ENCODE measurements at regions not wholly inside any gene's neighbourhood (a gene's known extent, or its start where the extent isn't known, plus 50 kb on each side); places are given as distances from the start of the nearest gene placed in this dataset.

DNA sequence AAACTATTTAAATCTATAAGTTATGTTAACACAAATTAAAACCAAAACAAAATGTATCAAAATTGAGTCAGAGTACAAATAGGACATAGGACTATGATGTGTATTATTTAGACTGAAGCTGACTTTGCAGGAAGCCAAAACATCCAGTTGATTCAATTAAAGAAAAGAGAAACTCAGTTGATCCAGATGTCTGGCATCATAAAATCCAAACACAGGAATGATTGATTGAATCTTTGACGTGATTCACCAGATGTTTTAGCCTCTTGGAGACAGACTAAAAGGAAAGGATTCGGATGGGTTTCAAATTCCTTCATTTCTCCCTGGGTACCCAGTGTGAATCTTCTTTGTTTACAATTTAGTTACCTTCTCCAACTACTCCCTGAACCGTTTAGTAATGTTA is 272.9 kb downstream of the IRS1 start:
- peak; percentile 53 to 58 for DNase-seq (ENCODE audit: low read depth in 2 of 2)

GRCh38 chr2:226524381-226524843 is 275.2 kb downstream of the IRS1 start:
- peak; percentile 61 to 63 for DNase-seq (ENCODE audit: low read depth in 2 of 2)

GRCh38 chr2:226520723-226521122 is 278.9 kb downstream of the IRS1 start:
- DNase-seq (ENCODE audit: low read depth in 2 of 2), result no peak

- DNase-seq (ENCODE audit: low read depth in 2 of 2), result peak; percentile 74
Observed at GRCh38 chr2:226515344-226516055, 284.1 kb downstream of the IRS1 start.

DNA sequence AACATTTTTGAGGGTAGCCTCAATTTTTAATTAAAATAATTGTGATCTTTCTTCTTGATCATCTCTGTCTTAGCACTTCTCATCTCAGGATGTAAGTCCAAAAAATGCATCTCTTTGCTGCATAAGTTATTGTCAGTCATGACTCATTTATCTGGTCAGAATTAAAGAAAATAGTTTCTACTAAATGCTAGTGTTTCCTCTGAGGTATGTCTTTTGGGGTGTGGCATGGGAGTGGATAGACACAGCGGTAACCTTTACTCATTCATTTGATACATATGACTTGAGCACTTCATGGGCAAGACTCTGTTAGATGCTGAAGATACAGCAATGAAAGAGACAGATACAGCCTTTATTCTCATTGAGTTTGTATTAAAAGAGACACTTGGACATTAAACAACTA is 284.7 kb downstream of the IRS1 start:
- peak in 1 of 2 experiments; percentile 21 for DNase-seq (ENCODE audit: low read depth in 2 of 2)

- no peak for DNase-seq (ENCODE audit: low read depth in 2 of 2)
Observed at GRCh38 chr2:226511311-226511710, 288.3 kb downstream of the IRS1 start.

DNA sequence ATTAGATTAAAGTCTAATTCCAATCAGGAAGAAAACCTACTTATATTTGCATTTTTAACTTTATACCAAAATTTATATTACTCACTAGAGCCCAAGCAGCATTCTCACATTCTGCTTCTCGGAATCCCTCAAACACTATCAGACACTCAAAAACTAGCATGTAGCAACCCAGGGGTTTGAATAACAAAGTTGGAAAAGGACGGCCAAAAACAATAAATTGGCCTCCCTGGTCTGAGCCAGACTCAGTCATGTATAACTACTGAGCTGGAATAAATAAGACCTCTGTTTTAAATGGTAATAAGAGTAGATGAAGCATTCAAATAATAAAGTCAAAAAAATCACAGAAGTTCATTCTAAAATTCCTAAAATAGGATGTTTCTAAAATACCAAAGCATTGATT is 290.9 kb downstream of the IRS1 start:
- DNase-seq (ENCODE audit: low read depth in 2 of 2), result no peak

- DNase-seq (ENCODE audit: low read depth in 2 of 2), result no peak
Observed at GRCh38 chr2:226508005-226508404, 291.6 kb downstream of the IRS1 start.

DNA sequence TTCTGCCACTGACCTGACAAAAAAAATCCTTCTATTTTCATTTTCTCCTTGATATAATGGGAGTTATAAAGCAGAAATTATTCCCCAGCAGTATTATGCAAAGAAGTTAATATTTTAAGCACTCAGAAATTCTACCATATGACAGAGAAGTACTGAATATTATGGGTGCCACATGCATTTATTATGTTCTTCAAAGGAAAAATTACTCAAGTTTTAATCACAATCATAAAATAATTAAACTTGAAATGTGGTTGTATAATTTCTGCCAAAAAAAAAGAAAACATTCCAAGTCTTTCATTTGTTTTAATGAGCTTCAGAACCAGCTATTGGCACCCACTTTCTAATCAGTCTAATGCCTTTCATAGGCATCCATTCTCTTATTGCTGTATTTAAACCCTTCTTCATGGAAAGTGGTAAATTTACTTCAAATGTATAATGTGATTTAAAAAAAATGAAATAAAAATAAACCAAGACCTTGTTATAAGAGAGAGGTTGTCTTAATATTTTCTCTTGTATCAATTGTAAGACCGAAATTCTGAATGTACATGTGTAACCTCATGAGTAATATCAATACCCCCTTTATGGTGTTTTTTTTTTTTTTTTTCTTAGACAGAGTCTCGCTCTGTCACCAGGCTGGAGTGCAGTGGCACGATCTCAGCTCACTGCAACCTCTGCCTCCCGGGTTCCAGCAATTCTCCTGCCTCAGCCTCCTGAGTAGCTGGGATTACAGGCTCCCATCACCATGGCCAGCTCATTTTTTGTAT is 302.3 kb downstream of the IRS1 start:
- no peak for DNase-seq (ENCODE audit: low read depth in 2 of 2)

DNA sequence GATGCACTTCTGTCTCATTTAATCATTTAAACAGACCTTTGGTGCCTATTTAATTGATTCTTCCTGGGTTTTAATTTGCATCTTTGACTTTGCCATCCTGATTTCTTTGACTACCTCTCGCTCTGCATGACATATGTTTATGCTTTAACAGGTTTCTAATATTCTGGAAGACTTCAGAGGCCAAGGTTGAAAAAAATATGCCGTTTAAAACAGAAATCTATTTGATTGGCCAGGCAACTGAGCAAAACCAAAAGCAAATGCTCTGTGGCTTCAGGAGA is 303.4 kb downstream of the IRS1 start:
- DNase-seq (ENCODE audit: low read depth in 2 of 2), result no peak

DNA sequence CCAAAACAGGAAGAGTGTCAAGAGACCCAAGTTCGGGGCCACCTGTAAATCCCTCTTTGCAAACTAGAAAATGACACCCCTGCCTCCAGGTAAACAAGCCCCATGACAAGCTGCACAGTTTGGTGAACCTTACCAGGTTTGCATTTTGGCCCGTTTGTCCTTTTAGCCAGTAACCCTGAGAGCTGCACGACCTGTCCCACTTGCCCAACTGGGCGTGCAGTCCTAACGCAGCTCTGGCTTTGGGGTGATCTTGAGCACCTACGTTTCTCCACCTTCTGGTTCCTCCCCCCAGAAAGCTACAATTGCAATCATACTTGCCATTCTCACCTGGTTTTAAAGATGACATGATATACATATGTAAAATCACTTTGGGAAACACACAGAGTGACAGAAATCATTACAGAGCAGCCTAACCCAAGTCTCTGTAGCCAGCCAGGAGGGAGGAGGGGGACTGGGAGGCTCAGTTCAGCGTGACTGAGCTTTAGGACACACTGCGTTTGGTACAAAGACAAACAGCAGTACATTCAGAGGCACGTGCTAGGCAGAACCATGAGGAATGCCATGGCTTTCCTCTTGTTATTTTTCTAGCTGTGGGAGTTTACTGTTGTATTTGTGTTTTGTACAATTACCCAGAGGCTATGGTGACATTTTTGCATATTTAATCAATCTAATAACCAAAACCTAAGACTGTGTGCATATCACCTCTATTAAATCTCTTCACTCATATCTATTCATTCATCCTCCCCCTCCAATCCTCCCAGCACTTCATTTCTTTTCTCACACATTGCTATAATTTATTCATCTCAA is 304.0 kb downstream of the IRS1 start:
- DNase-seq (ENCODE audit: low read depth in 2 of 2), result no peak

DNA sequence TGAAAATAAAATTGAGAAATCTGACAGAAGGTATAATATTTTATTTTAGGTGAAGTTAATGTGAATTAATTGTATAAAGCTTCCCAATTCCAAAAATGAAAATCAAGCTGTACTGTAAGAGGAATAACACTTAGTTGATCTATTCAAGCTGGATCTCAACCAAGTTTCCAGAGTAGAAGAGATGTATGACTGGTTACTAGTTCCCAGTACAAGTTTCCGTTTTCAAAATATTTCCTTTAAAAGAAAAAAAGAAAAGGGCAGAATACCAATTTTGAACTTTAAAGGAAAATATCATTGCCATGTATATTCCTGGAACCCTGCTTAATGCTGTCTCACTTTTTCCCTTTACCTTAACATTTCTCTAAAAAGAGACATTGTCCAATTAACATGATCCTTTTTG is 308.5 kb downstream of the IRS1 start:
- DNase-seq (ENCODE audit: low read depth in 2 of 2), result no peak

DNA sequence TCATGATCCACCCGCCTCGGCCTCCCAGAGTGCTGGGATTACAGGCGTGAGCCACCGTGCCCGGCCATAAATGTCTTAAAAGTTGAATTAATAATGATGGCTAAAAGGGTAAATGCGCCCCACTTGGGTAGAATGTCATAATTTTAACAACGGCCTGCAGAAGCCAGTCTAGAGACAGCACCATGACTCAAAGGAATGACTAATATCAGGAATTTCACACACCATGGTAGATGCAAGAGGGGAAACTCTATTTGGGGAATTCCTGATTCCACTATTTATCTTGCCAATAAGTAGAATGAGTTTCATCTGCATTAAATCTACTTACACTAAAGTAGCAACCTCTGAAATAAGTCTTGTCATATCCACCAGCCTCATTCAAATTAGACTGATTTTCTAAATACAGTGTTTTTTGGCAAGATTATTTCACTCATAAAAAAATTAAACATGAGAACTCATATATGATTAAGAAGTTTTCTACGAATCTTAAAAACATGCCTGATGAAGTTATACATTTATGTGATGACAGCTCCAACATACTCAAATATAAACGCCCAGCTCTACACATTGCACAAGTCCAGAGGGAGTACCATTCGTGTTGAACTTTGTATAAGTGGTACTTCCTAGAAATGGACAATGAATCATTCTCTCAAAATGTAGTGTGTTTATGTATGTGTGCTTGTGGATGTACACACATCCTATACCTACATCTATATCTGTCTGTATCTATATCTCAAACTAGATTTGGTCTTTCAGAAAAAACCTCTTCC is 309.7 kb downstream of the IRS1 start:
- peak; percentile 88 to 89 for DNase-seq (ENCODE audit: low read depth in 2 of 2)

- DNase-seq (ENCODE audit: low read depth in 2 of 2), result no peak
Observed at GRCh38 chr2:226488034-226488433, 311.6 kb downstream of the IRS1 start.

GRCh38 chr2:226487573-226487972 is 312.0 kb downstream of the IRS1 start:
- DNase-seq (ENCODE audit: low read depth in 2 of 2), result no peak

DNA sequence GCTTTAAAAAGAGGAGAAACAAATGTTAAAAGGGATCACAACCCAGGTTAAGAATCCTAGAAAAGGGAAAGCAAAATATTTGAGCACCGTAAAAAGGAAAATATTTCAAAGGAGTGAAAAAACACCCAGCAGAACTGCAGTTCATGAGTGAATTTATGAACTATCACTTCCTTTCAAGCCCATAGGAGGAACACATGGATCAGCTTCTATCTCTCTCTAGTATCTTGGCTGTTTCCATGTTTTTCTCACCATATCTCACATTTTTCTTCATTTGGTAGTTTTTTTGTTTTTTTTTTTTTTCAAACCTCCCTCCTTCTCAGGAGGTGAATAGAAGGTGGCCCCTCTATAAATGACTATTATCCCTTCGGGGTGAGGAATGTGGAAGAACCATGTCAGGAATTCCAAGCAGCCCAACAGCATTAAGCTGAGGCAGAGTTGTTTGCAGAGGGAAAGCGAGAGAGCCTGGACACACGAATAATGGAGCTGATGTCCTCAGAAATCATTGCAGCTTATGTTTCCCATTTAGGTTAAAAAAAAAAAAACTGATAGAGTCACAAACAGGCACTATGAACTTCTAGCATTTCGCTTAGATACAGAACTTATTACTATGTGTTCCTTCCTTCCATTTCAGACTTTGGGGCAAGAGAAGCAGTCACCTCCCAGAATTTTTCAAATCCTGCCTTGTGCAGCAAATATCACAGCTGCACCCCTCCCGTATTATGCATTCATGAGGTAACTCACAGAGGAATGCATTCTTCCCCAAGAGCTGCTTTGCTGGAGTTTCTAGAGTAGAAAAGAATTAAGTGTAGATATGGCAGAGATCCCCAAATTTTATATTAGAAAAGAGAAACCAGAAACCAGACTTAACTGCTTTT is 315.6 kb downstream of the IRS1 start:
- peak; percentile 60 for DNase-seq (ENCODE audit: low read depth in 2 of 2)

- no peak for DNase-seq (ENCODE audit: low read depth in 2 of 2)
Observed at GRCh38 chr2:226483143-226483542, 316.5 kb downstream of the IRS1 start.

DNA sequence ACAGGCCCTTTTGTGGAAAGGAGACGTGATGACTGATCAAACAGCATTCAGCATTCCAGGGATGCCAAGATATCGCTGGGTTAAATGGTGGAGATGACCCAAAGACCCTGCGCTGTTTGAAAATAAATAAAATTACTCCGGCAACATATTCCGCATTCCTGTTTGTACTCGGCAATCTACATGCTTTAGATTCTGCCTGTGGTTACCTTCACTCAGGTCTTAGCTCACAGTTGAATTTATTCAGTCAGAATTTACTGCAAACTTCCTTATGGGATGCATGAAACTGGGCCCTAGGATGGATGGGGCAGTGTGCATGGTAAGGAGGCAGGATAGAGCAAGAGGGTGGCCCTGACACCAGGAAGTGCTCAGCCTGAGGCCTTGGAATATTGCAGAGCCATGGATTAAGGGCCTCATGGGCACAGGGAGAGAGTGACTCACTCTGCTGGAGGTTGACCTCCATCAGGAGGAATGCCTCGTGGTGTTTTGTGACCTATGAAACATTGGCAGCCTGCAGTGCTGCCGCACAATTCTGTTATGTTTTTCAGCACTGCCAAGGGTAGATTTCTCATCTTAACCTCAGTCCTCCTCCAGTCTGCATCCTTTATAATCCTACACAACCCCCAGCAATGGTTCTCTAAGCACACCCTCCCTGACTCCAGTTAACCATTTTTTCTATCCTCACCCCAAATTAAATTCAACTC is 321.4 kb downstream of the IRS1 start:
- DNase-seq (ENCODE audit: low read depth in 2 of 2), result peak; percentile 42 to 56

DNA sequence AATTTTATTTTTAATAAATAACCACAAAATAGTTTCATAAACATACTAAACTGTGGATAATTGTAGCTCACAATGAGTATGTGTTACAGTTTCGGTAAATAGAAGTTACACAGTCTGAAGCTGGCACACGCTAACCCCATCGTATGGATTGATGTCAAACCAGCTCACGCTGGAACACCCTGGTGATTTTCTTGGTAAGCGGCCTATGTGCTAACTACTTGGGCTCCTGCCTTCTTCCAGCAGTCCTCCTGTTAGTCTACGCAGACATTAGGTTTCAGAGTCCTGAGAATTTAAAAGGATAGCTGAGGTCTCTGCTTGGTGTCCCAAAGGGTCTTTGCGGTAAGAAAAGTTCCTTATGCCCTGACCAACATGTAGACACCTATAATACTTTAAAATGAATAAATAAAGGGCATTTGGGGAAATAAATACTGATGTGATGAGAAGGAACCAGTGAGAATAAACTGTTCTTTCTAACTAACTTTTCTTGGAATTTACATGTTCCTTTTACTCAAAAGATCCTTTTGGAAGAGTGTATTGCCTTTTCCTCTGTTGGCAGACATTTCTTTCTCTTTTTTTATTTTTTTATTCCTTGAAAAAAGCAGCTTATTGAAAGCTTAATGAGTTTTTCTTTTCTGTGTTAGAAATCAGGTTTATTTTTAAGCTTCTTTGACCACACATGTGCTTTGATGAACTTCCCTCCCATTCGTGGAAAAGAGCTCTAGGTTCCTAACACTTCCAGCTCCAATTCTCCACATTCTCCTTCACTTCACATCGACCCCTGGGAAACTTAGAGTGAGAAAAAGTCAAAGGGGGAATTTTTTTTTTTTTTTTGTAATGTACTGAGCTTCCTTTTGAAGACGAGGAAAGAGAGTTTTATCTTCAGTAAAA is 322.2 kb downstream of the IRS1 start:
- no peak for DNase-seq (ENCODE audit: low read depth in 2 of 2)

Measured in fibroblast of skin of left quadriceps (primary cell).